HepG2 (cell line): ENCODE measurements at regions not wholly inside any gene's neighbourhood (a gene's known extent, or its start where the extent isn't known, plus 50 kb on each side); places are given as distances from the start of the nearest gene placed in this dataset.

Experiments
- ATAC-seq: fragments of 200-7000 bp; cut with Tn5 transposase; 3 replicates; pipeline ENCODE4 v1.9.1; 2020; ENCODE audit warnings: mild to moderate bottlenecking, moderate library complexity
- BruUV-seq: library from RNA; stranded (reverse); fragments of 400-500 nt; replicated peaks from 2 replicates; lab custom pipeline; 2021; lab: Mats Ljungman, UMichigan
- CTCF ChIA-PET: fragments of 300-600 bp; formaldehyde crosslinking; extraction: SDS; loops from one replicate; lab custom pipeline; 2021; ENCODE audit warnings: low total read pairs, inconsistent platforms, low intra/inter-chr PET ratio; lab: Yijun Ruan, JAX
- POLR2A ChIA-PET: fragments of 350-600 bp; sonication (Branson Sonifier 250); formaldehyde crosslinking; loops from one replicate; lab custom pipeline; 2020; ENCODE audit warnings: antibody characterized with exemption, inconsistent platforms; lab: Yijun Ruan, JAX
- DNase-seq: peaks from one replicate; pipeline ENCODE4 v3.0.0-alpha.2; 2015; ENCODE audit warnings: low spot score
- FAIRE-seq: peaks from 3 replicates; lab custom pipeline; 2011; peaks lifted over from hg19 to GRCh38; lab: Jason Lieb, UNC
- H2AFZ ChIP-seq: one replicate; pipeline ENCODE4 v1.6.1; 2011; ENCODE audit warnings: low read length, inconsistent platforms
- H3K27ac ChIP-seq: fragments of 300-600 bp; 3 replicates; pipeline ENCODE4 v1.8.0; 2011; ENCODE audit warnings: mixed run types, mild to moderate bottlenecking, mixed read lengths, low read length, inconsistent platforms; ENCODE audit not compliant: insufficient read depth; ENCODE audit errors: extremely low read length
- H3K27me3 ChIP-seq, 2 experiments: fragments of 200-600 bp in 1 of 2; 2 replicates in 1 of 2; 3 replicates in 1 of 2; pipeline versions ENCODE4 v1.6.0 to v1.8.0; 2011; ENCODE audit warnings: low read length in 2 of 2, mild to moderate bottlenecking in 2 of 2, moderate library complexity in 2 of 2, inconsistent platforms in 1 of 2; ENCODE audit not compliant: insufficient read depth in 2 of 2, control insufficient read depth in 1 of 2
- H3K36me3 ChIP-seq, 2 experiments: fragments of 200-600 bp in 1 of 2; replicated peaks in 1 of 2; 2 replicates in 1 of 2; 3 replicates in 1 of 2; pipeline versions ENCODE4 v1.5.1 to v1.8.0; 2011; ENCODE audit warnings: low read length in 2 of 2, inconsistent platforms in 1 of 2; ENCODE audit not compliant: insufficient read depth in 2 of 2, control insufficient read depth in 1 of 2
- H3K4me1 ChIP-seq: 2 replicates; pipeline ENCODE4 v1.5.1; 2012; ENCODE audit warnings: low read length, inconsistent platforms; ENCODE audit not compliant: insufficient read depth
- H3K4me2 ChIP-seq: 2 replicates; pipeline ENCODE4 v1.6.0; 2011; ENCODE audit warnings: low read depth, low read length, inconsistent platforms
- H3K4me3 ChIP-seq, 3 experiments: fragments of 200-600 bp in 1 of 3; sonication (generic), shearing (Covaris generic) in 1 of 3; replicated peaks in 1 of 3; 2 replicates each; pipeline ENCODE4 v1.5.1; 2011 to 2016; ENCODE audit warnings: low read length in 3 of 3, inconsistent platforms in 2 of 3, low read depth in 2 of 3, mild to moderate bottlenecking in 2 of 3, control low read depth in 1 of 3, mixed read lengths in 1 of 3; ENCODE audit not compliant: insufficient read depth in 1 of 3
- H3K79me2 ChIP-seq: one replicate; pipeline ENCODE4 v1.6.1; 2011; ENCODE audit warnings: low read length, inconsistent platforms; ENCODE audit not compliant: insufficient read depth
- H3K9ac ChIP-seq: 2 replicates; pipeline ENCODE4 v1.6.0; 2011; ENCODE audit warnings: mild to moderate bottlenecking, low read depth, low read length, inconsistent platforms; ENCODE audit not compliant: insufficient read depth
- H3K9me3 ChIP-seq: 2 replicates; pipeline ENCODE4 v1.5.1; 2012; ENCODE audit warnings: mild to moderate bottlenecking, low read length
- H4K20me1 ChIP-seq: 2 replicates; pipeline ENCODE4 v1.6.0; 2011; ENCODE audit warnings: inconsistent platforms, mild to moderate bottlenecking, low read length, moderate library complexity; ENCODE audit not compliant: insufficient read depth
- CREBL2 ChIP-seq: sonication (generic); formaldehyde crosslinking; IDR thresholded peaks from 2 replicates; pipeline ENCODE4 v1.8.1; 2023; ENCODE audit warnings: missing genetic modification reagents, mild to moderate bottlenecking, borderline replicate concordance
- GATAD1 ChIP-seq: IDR thresholded peaks from 2 replicates; pipeline ENCODE4 v1.6.1; 2016; ENCODE audit warnings: missing genetic modification reagents, missing compliant biosample characterization
- GFI1 ChIP-seq: sonication (generic); formaldehyde crosslinking; IDR thresholded peaks from 2 replicates; pipeline ENCODE4 v1.5.0; 2020; ENCODE audit warnings: missing genetic modification reagents, mild to moderate bottlenecking, borderline replicate concordance
- HDAC6 ChIP-seq: fragments of 200-600 bp; sonication (generic); IDR thresholded peaks from 2 replicates; pipeline ENCODE4 v1.7.0; 2017; ENCODE audit warnings: mild to moderate bottlenecking, antibody characterized with exemption, low read length, low read depth
- JARID2 ChIP-seq: sonication (generic); formaldehyde crosslinking; IDR thresholded peaks from 2 replicates; pipeline ENCODE4 v1.8.1; 2023; ENCODE audit warnings: missing genetic modification reagents, inconsistent platforms; ENCODE audit not compliant: insufficient replicate concordance
- MAF1 ChIP-seq: sonication (generic); formaldehyde crosslinking; IDR thresholded peaks from 2 replicates; pipeline ENCODE4 v1.5.0; 2020; ENCODE audit warnings: missing genetic modification reagents, borderline replicate concordance
- MAFG ChIP-seq: sonication (generic); formaldehyde crosslinking; IDR thresholded peaks from 2 replicates; pipeline ENCODE4 v1.5.1; 2020; ENCODE audit warnings: mild to moderate bottlenecking, missing genetic modification reagents
- THRA ChIP-seq: sonication (generic); formaldehyde crosslinking; IDR thresholded peaks from 2 replicates; pipeline ENCODE4 v1.4.0; 2020; ENCODE audit warnings: missing genetic modification reagents, borderline replicate concordance
- ZNF274 ChIP-seq: sonication (generic); formaldehyde crosslinking; IDR thresholded peaks from 2 replicates; pipeline ENCODE4 v1.5.1; 2020; ENCODE audit warnings: mild to moderate bottlenecking, missing genetic modification reagents
- ZNF362 ChIP-seq: sonication (generic); formaldehyde crosslinking; IDR thresholded peaks from 2 replicates; pipeline ENCODE4 v1.4.0; 2020; ENCODE audit warnings: missing genetic modification reagents, mild to moderate bottlenecking, borderline replicate concordance
- ZNF770 ChIP-seq: sonication (generic); formaldehyde crosslinking; IDR thresholded peaks from 2 replicates; pipeline ENCODE4 v1.5.0; 2020; ENCODE audit warnings: mild to moderate bottlenecking, missing genetic modification reagents
- WGBS: methylation state at CpG from one replicate; pipeline ENCODE4 v1.1.6; 2017; ENCODE audit warnings: low lambda C conversion rate; 5-methylcytosine and 5-hydroxymethylcytosine counted together
- in situ Hi-C: cut with HindIII; loops from 2 replicates; pipeline ENCODE4 v1.10.0; 2017; ENCODE audit warnings: low pct_unique_long_range_greater_than_20kb; ENCODE audit not compliant: extremely low pct_ligation_motif_present
- intact Hi-C: fragments of 100-400 bp; cut with micrococcal nuclease; formaldehyde crosslinking; loops from one replicate; pipeline ENCODE4 v1.10.0; 2022; ENCODE audit not compliant: unreplicated experiment

GRCh38 chr2:171241771-171242170 is 81.1 kb upstream of the TLK1 start:
- TF ChIP-seq MAFG (CRISPR knock-in tag): no peak
- no peaks in the 10 kb centered on the region for H3K4me1 ChIP-seq
- in situ Hi-C loops: no loop called here
- no peaks in the 10 kb centered on the region for H3K79me2 ChIP-seq
- ATAC-seq (no peak), FAIRE-seq (no peak), DNase-seq (no peak)
- 7% methylated on average over 1 of the region's 1 CpG for WGBS
- no peak overlapping the region for H3K9ac ChIP-seq
- H3K9me3 ChIP-seq: peaks cover 12% of the 10 kb centered on the region
- BruUV-seq: no TSS peak
- ChIA-PET POLR2A (no interaction called here), CTCF (no interaction called here)
- intact Hi-C loops: loop anchor here (10.0 kb wide), 1 partner anchor 267 kb away; no protein-coding TSS in a partner anchor
- no peaks in the 10 kb centered on the region for H3K36me3 ChIP-seq
- H3K4me2 ChIP-seq: no peak overlapping the region
- no peak overlapping the region for H2AFZ ChIP-seq
- no peak overlapping the region for H3K4me3 ChIP-seq
- no peaks in the 10 kb centered on the region for H4K20me1 ChIP-seq
- no peaks in the 10 kb centered on the region for H3K27me3 ChIP-seq
- no peak overlapping the region for H3K27ac ChIP-seq

- no peaks in the 10 kb centered on the region for H3K4me1 ChIP-seq
- H3K27ac ChIP-seq: no peak overlapping the region
- H2AFZ ChIP-seq: no peak overlapping the region
- TF ChIP-seq GATAD1 (CRISPR knock-in tag) (no peak), THRA (CRISPR knock-in tag) (no peak), ZNF770 (CRISPR knock-in tag) (no peak), ZNF362 (CRISPR knock-in tag) (no peak), MAF1 (no peak), GFI1 (no peak), ZNF274 (CRISPR knock-in tag) (no peak), HDAC6 (no peak), CREBL2 (no peak), JARID2 (no peak)
- H3K4me3 ChIP-seq: no peak overlapping the region
- H3K9ac ChIP-seq: no peak overlapping the region
- no TSS peak for BruUV-seq
- ChIA-PET POLR2A (no interaction called here), CTCF (no interaction called here)
- H3K36me3 ChIP-seq: no peaks in the 10 kb centered on the region
- intact Hi-C loops: no loop called here
- no peaks in the 10 kb centered on the region for H3K27me3 ChIP-seq
- no peaks in the 10 kb centered on the region for H4K20me1 ChIP-seq
- 57% methylated on average over 4 of the region's 4 CpGs for WGBS
- ATAC-seq: no peak
- H3K4me2 ChIP-seq: no peak overlapping the region
- in situ Hi-C loops: no loop called here
- no peak for DNase-seq
- no peaks in the 10 kb centered on the region for H3K9me3 ChIP-seq
- no peaks in the 10 kb centered on the region for H3K79me2 ChIP-seq
- FAIRE-seq: no peak
Measured at GRCh38 chr2:171238946-171239345, 78.3 kb upstream of the TLK1 start.
